SK-N-SH (cell line): ENCODE measurements at regions not wholly inside any gene's neighbourhood (a gene's known extent, or its start where the extent isn't known, plus 50 kb on each side); places are given as distances from the start of the nearest gene placed in this dataset.

Experiments
- CTCF ChIA-PET: fragments of 300-600, 350-600 bp; formaldehyde crosslinking; extraction: SDS; loops from one replicate; lab custom pipeline; 2021; lab: Yijun Ruan, JAX
- POLR2A ChIA-PET: fragments of 350-600 bp; sonication (Branson Sonifier 250); formaldehyde crosslinking; extraction: SDS; loops from one replicate; lab custom pipeline; 2020; ENCODE audit warnings: antibody characterized with exemption, inconsistent platforms; lab: Yijun Ruan, JAX
- DNase-seq: peaks from one replicate; pipeline ENCODE4 v3.0.0; 2012
- H2AFZ ChIP-seq: fragments of 200-600 bp; sonication (generic); 2 replicates; pipeline ENCODE4 v1.8.1; 2016; ENCODE audit warnings: antibody characterized with exemption, mild to moderate bottlenecking, low read depth
- H3F3A ChIP-seq: fragments of 200-600 bp; sonication (generic); replicated peaks from 2 replicates; pipeline ENCODE3; 2016; ENCODE audit warnings: antibody characterized with exemption, mild to moderate bottlenecking; ENCODE audit not compliant: insufficient read depth
- H3K27ac ChIP-seq, 2 experiments: fragments of 200-500 bp in 1 of 2; fragments of 200-600 bp in 1 of 2; sonication (Bioruptor generic) in 1 of 2; sonication (generic), shearing (Covaris generic) in 1 of 2; 2 replicates each; pipeline versions ENCODE4 v1.5.1 to v1.6.1; 2014 to 2016; ENCODE audit warnings: low read depth in 2 of 2, inconsistent platforms in 1 of 2, low read length in 1 of 2, mild to moderate bottlenecking in 1 of 2, mixed read lengths in 1 of 2
- H3K27me3 ChIP-seq: fragments of 200-600 bp; sonication (generic), shearing (Covaris generic); 2 replicates; pipeline ENCODE4 v1.6.1; 2016; ENCODE audit warnings: mixed run types; ENCODE audit not compliant: insufficient read depth
- H3K36me3 ChIP-seq, 2 experiments: fragments of 200-500 bp in 1 of 2; fragments of 200-600 bp in 1 of 2; sonication (Bioruptor generic) in 1 of 2; sonication (generic) in 1 of 2; replicated peaks in 1 of 2; 2 replicates each; pipeline versions ENCODE3 to v1.5.1; 2014 to 2016; ENCODE audit warnings: low read length in 1 of 2, mild to moderate bottlenecking in 1 of 2; ENCODE audit not compliant: insufficient read depth in 2 of 2, control insufficient read depth in 1 of 2
- H3K4me1 ChIP-seq, 2 experiments: fragments of 200-500 bp in 1 of 2; fragments of 200-600 bp in 1 of 2; sonication (Bioruptor generic) in 1 of 2; sonication (generic), shearing (Covaris generic) in 1 of 2; 2 replicates each; pipeline versions ENCODE4 v1.5.1 to v1.6.1; 2014 to 2016; ENCODE audit warnings: low read depth in 1 of 2, low read length in 1 of 2, mixed run types in 1 of 2; ENCODE audit not compliant: insufficient read depth in 2 of 2, control insufficient read depth in 1 of 2
- H3K4me2 ChIP-seq: fragments of 200-600 bp; sonication (generic), shearing (Covaris generic); 2 replicates; pipeline ENCODE4 v1.6.1; 2017; ENCODE audit warnings: mixed run types
- H3K4me3 ChIP-seq, 2 experiments: fragments of 200-500 bp in 1 of 2; fragments of 200-600 bp in 1 of 2; sonication (Bioruptor generic) in 1 of 2; sonication (generic), shearing (Covaris generic) in 1 of 2; 2 replicates each; pipeline versions ENCODE4 v1.5.1 to v1.8.1; 2014 to 2016; ENCODE audit warnings: low read depth in 2 of 2, inconsistent platforms in 1 of 2, low read length in 1 of 2, mild to moderate bottlenecking in 1 of 2, mixed read lengths in 1 of 2, moderate library complexity in 1 of 2
- H3K79me2 ChIP-seq: fragments of 200-600 bp; sonication (generic); 2 replicates; pipeline ENCODE4 v1.8.1; 2017; ENCODE audit warnings: mild to moderate bottlenecking; ENCODE audit not compliant: insufficient read depth
- H3K9ac ChIP-seq: fragments of 200-600 bp; sonication (generic); 2 replicates; pipeline ENCODE4 v1.6.1; 2017; ENCODE audit warnings: mixed run types
- H3K9me2 ChIP-seq: fragments of 200-600 bp; sonication (generic); 2 replicates; pipeline ENCODE4 v1.6.1; 2017; ENCODE audit warnings: mixed run types
- H3K9me3 ChIP-seq: fragments of 200-600 bp; sonication (generic); 2 replicates; pipeline ENCODE4 v1.6.1; 2017; ENCODE audit warnings: mixed run types, mild to moderate bottlenecking, moderate library complexity
- H4K20me1 ChIP-seq: fragments of 200-600 bp; sonication (generic); 2 replicates; pipeline ENCODE4 v1.6.1; 2017; ENCODE audit warnings: mild to moderate bottlenecking, mixed run types; ENCODE audit not compliant: insufficient read depth
- CHD2 ChIP-seq: fragments of 150-350 bp; IDR thresholded peaks from 2 replicates; pipeline ENCODE4 v1.6.1; 2018; ENCODE audit warnings: low read length; ENCODE audit not compliant: partially characterized antibody
- EP300 ChIP-seq, 2 experiments: IDR thresholded peaks; 2 replicates each; pipeline versions ENCODE4 v1.4.0 to v1.6.1; 2012; ENCODE audit warnings: borderline replicate concordance in 1 of 2, low read depth in 1 of 2, low read length in 1 of 2
- FOSL2 ChIP-seq: IDR thresholded peaks from 2 replicates; pipeline ENCODE4 v1.4.0; 2012; ENCODE audit warnings: low read depth, mild to moderate bottlenecking, moderate library complexity, borderline replicate concordance
- GATA2 ChIP-seq: sonication (generic); formaldehyde crosslinking; IDR thresholded peaks from 2 replicates; pipeline ENCODE4 v1.5.0; 2020; ENCODE audit warnings: mild to moderate bottlenecking, missing genetic modification reagents
- JUND ChIP-seq: IDR thresholded peaks from 2 replicates; pipeline ENCODE4 v1.4.0; 2012
- MEF2A ChIP-seq: IDR thresholded peaks from 2 replicates; pipeline ENCODE4 v1.4.0; 2012; ENCODE audit warnings: low read depth, borderline replicate concordance
- NFIC ChIP-seq: IDR thresholded peaks from 2 replicates; pipeline ENCODE4 v1.4.0; 2012; ENCODE audit warnings: borderline replicate concordance
- POLR2AphosphoS5 ChIP-seq: IDR thresholded peaks from 2 replicates; pipeline ENCODE4 v1.6.1; 2012; ENCODE audit warnings: low read depth, low read length
- RAD21 ChIP-seq: IDR thresholded peaks from 2 replicates; pipeline ENCODE4 v1.6.1; 2012; ENCODE audit warnings: mild to moderate bottlenecking, low read length
- SIN3A ChIP-seq: IDR thresholded peaks from 2 replicates; pipeline ENCODE4 v1.6.1; 2012; ENCODE audit warnings: low read depth, mild to moderate bottlenecking, low read length, moderate library complexity, borderline replicate concordance
- USF1 ChIP-seq: IDR thresholded peaks from 2 replicates; pipeline ENCODE4 v1.4.0; 2012; ENCODE audit warnings: low read depth, borderline replicate concordance
- WGBS: methylation state at CpG from one replicate; pipeline ENCODE4 v1.1.6; 2017; ENCODE audit warnings: low lambda C conversion rate; 5-methylcytosine and 5-hydroxymethylcytosine counted together
- TF ChIP-seq, protein P1 (sequence below): IDR thresholded peaks from 2 replicates; pipeline ENCODE4; 2012

DNA sequence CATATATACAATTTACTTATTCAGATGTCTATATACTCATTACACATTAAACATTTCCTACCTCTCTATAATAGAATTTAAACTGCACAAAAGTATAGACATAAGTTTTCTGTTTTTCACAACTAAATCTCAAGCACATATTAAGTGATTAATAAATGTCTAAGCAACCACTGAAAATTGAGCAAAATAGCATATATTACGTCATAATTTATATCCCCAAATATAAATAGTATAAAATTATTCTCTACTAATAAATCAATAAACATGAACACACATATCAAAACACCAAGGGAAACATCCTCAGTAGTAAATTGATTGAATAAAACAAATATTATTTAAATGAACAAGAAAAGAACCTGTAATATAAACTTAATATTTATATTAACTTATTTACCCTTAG, 865.1 kb downstream of the CDH18 start:
- Histone ChIP-seq H4K20me1 (no peaks in the 10 kb centered on the region), H3K27me3 (no peaks in the 10 kb centered on the region), H3K4me2 (no peak overlapping the region), H3K9ac (no peak overlapping the region), H3K4me1 (no peaks in the 10 kb centered on the region), H3K36me3 (no peaks in the 10 kb centered on the region), H2AFZ (no peak overlapping the region)
- CTCF ChIA-PET, result no interaction called here
- no peak for TF ChIP-seq USF1
- no peak for TF ChIP-seq EP300 (IDR thresholded peaks at IDR 0.05; ENCODE audit: borderline replicate concordance in 1 of 2, low read depth in 1 of 2, low read length in 1 of 2)
- TF ChIP-seq, all 33 proteins: peak for 0
- POLR2A ChIA-PET, result no interaction called here
- Histone ChIP-seq H3K27ac (no peak overlapping the region), H3K9me3 (no peaks in the 10 kb centered on the region; the same call in 1 of the 2 replicates), H3K79me2 (no peaks in the 10 kb centered on the region), H3K4me3 (no peak overlapping the region), H3F3A (no peaks in the 10 kb centered on the region), H3K9me2 (no peaks in the 10 kb centered on the region)
- DNase-seq, result no peak
- WGBS, result 3% methylated on average over 1 of the region's 1 CpG

DNA sequence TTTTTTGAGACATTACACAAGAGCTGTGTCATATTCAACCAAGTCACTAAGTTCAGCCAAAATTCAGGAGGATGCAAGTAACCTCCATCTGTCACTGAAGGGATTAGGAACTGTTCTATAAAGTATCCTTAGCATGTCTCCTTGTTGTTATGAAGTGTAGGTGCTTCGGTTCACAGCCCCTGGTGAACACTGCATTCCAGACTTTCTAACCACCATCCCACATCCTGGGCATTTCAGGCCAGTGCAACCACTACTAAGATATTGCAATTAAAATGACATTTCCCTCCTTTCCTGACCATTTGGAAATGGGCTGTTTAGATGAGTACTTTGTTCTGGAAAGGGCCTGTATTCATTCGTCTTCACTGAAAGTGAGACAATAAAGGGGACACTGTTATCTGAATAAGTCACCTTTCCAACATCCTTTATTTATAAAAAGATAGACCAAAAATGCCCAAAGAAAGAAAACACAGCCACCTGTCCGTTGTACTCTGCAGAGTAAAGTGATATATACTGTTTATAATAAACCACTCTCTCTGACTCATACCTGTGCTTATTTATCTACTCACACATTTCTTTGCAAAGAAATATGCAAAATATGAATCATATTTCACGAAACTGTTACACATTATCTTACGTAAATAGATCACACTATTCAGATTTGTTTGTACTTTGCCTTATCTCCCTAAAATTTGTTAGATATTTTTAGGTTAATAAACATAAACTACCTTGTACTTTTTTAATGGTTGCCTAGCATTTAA, 861.9 kb downstream of the CDH18 start:
- no peak overlapping the region for H3K4me2 ChIP-seq
- no peak for DNase-seq
- TF ChIP-seq MEF2A, result no peak
- TF ChIP-seq CHD2, result no peak
- no peak for TF ChIP-seq POLR2AphosphoS5
- TF ChIP-seq, protein P1, sequence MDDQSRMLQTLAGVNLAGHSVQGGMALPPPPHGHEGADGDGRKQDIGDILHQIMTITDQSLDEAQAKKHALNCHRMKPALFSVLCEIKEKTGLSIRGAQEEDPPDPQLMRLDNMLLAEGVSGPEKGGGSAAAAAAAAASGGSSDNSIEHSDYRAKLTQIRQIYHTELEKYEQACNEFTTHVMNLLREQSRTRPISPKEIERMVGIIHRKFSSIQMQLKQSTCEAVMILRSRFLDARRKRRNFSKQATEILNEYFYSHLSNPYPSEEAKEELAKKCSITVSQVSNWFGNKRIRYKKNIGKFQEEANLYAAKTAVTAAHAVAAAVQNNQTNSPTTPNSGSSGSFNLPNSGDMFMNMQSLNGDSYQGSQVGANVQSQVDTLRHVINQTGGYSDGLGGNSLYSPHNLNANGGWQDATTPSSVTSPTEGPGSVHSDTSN, result no peak
- no peak for TF ChIP-seq FOSL2
- TF ChIP-seq NFIC, result no peak
- TF ChIP-seq SIN3A, result no peak
- no peak for TF ChIP-seq GATA2 (CRISPR knock-in tag)
- TF ChIP-seq USF1, result no peak
- no peak for TF ChIP-seq JUND
- no peak for TF ChIP-seq RAD21
- no peaks in the 10 kb centered on the region for H3K9me2 ChIP-seq
- H3K4me3 ChIP-seq, result no peak overlapping the region
- WGBS, result 4% methylated on average over 5 of the region's 5 CpGs
- ChIA-PET POLR2A (no interaction called here), CTCF (no interaction called here)
- H3K9me3 ChIP-seq, result no peaks in the 10 kb centered on the region; the same call in 1 of the 2 replicates
- H3K27me3 ChIP-seq, result no peaks in the 10 kb centered on the region
- no peak overlapping the region for H3K9ac ChIP-seq
- H3K4me1 ChIP-seq, result no peaks in the 10 kb centered on the region
- H3K36me3 ChIP-seq, result no peaks in the 10 kb centered on the region
- no peaks in the 10 kb centered on the region for H3K79me2 ChIP-seq
- no peaks in the 10 kb centered on the region for H4K20me1 ChIP-seq
- no peaks in the 10 kb centered on the region for H3F3A ChIP-seq
- H2AFZ ChIP-seq, result no peak overlapping the region
- no peak overlapping the region for H3K27ac ChIP-seq
